ENCODE measurements at regions not wholly inside any gene's neighbourhood (a gene's known extent, or its start where the extent isn't known, plus 50 kb on each side); places are given as distances from the start of the nearest gene placed in this dataset.

GRCh38 chr13:107690181-107690580 lies 525.2 kb downstream of the LIG4 start:
- TF ChIP-seq CTCF (IDR thresholded peaks at IDR 0.05; ENCODE audit: extremely low read depth in 1 of 2, insufficient read depth in 1 of 2, low read depth in 1 of 2, low read length in 2 of 2) (no peak), EZH2 (IDR thresholded peaks at IDR 0.05; ENCODE audit: borderline replicate concordance, low read depth, low read length, severe bottlenecking) (no peak)
